ENCODE measurements at regions not wholly inside any gene's neighbourhood (a gene's known extent, or its start where the extent isn't known, plus 50 kb on each side); places are given as distances from the start of the nearest gene placed in this dataset.

DNA sequence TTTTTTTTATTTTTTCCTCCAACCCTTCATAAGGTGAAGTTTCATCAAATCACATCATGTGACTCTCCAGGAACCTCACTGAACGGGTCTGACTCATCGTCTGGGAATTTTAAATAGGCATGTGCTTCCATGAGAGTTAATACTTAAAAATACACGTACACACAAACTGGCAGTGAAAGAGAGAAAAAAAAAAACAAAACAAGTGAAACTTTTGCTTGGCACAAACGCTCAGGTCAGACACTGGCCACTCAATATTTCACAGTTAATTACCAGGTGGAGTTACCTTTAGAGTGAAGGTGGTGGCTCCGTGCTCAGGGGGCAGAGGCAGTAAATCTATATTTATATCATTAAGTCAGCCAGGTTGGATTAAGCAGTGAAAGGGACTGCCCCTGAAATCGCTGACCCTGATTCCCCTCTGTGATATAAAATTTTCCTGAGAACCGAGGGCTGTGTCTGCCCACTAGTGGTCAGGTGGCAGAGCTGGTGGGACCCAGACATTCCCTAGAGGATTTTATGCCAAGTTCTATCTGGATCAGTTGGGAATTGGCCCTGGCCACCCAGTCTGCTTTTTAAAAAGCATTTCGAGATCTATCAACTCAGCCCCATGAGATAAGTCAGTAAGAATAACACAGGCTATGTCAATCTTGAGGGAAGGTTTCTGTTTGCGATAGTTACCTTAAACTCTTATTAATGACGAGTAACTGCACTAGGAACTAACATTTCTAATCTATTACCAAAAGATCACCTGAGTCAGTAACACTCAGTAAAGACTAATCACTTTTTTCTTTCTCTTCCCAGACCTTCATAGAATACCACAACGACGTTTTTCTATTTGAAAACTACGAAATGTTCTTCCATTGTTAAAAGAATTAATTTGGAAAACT is 259.1 kb downstream of the HDGFL1 start:
- peaks cover 52% of the 10 kb centered on the region for H3K9me3 ChIP-seq (ENCODE audit: low read length)
- no peak overlapping the region for H3K4me3 ChIP-seq (replicated peaks in 1 of 3; ENCODE audit: insufficient read depth in 1 of 3, low read depth in 2 of 3, low read length in 3 of 3)
- FAIRE-seq (no peak), DNase-seq (ENCODE audit: low spot score) (peak; percentile 39), ATAC-seq (peak; percentile 72)
- H3K27me3 ChIP-seq (ENCODE audit: control insufficient read depth in 1 of 2, insufficient read depth in 2 of 2, low read length in 2 of 2), result no peaks in the 10 kb centered on the region
- no peak overlapping the region for H3K27ac ChIP-seq (ENCODE audit: extremely low read length, insufficient read depth, low read length)
- no TSS peak for BruUV-seq (replicated peaks)
- POLR2A ChIA-PET, result no interaction called here
- TF ChIP-seq SMC3 (IDR thresholded peaks at IDR 0.05; ENCODE audit: low read length) (peak; percentile 29; the same call in 1 of the 2 replicates), STAG1 (CRISPR knock-in tag; IDR thresholded peaks at IDR 0.05) (peak; percentile 51), THYN1 (CRISPR knock-in tag; IDR thresholded peaks at IDR 0.05; ENCODE audit: borderline replicate concordance, low read depth) (no peak)
- TF ChIP-seq, protein P1, sequence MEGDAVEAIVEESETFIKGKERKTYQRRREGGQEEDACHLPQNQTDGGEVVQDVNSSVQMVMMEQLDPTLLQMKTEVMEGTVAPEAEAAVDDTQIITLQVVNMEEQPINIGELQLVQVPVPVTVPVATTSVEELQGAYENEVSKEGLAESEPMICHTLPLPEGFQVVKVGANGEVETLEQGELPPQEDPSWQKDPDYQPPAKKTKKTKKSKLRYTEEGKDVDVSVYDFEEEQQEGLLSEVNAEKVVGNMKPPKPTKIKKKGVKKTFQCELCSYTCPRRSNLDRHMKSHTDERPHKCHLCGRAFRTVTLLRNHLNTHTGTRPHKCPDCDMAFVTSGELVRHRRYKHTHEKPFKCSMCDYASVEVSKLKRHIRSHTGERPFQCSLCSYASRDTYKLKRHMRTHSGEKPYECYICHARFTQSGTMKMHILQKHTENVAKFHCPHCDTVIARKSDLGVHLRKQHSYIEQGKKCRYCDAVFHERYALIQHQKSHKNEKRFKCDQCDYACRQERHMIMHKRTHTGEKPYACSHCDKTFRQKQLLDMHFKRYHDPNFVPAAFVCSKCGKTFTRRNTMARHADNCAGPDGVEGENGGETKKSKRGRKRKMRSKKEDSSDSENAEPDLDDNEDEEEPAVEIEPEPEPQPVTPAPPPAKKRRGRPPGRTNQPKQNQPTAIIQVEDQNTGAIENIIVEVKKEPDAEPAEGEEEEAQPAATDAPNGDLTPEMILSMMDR (CRISPR knock-in tag; IDR thresholded peaks at IDR 0.05), result peak; percentile 50
- H3K79me2 ChIP-seq (ENCODE audit: insufficient read depth, low read length), result no peaks in the 10 kb centered on the region
- intact Hi-C loops (cut with micrococcal nuclease; ENCODE audit: unreplicated experiment), result loop anchor here (5.0 kb wide), 1 partner anchor 891 kb away; no protein-coding TSS in a partner anchor
- 8% methylated on average over 13 of the region's 13 CpGs for WGBS (ENCODE audit: low lambda C conversion rate)
- no peaks in the 10 kb centered on the region for H3K36me3 ChIP-seq (replicated peaks in 1 of 2; ENCODE audit: control insufficient read depth in 1 of 2, insufficient read depth in 2 of 2, low read length in 2 of 2)
- in situ Hi-C loops (cut with HindIII; ENCODE audit: extremely low pct_ligation_motif_present, low pct_unique_long_range_greater_than_20kb), result no loop called here
- CTCF ChIA-PET (ENCODE audit: low intra/inter-chr PET ratio, low total read pairs), result no interaction called here
- H2AFZ ChIP-seq (ENCODE audit: low read length), result no peak overlapping the region
- no peaks in the 10 kb centered on the region for H4K20me1 ChIP-seq (ENCODE audit: insufficient read depth, low read length)
- no peak overlapping the region for H3K4me2 ChIP-seq (ENCODE audit: low read depth, low read length)
- H3K9ac ChIP-seq (ENCODE audit: insufficient read depth, low read depth, low read length), result no peak overlapping the region
- H3K4me1 ChIP-seq (ENCODE audit: insufficient read depth, low read length), result no peaks in the 10 kb centered on the region

DNA sequence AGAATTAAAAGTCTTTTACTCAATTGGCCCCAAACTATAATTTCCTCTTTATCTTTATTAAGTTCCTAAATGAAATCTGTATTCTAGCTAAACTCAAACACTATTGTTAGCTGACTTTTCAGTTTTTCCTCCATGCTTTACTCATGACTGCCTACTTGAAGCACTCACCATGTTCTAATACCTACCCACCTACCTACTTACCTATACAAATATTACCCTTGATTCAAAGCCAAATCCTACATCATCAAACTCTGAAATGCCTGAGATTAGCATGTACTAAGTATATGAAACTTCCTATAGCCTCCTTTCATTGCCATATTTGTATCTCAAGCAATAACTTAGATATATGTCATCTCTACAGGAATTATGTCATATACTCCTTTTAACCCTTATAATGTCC is 259.7 kb downstream of the HDGFL1 start:
- intact Hi-C loops (cut with micrococcal nuclease; ENCODE audit: unreplicated experiment) (loop anchor here (5.0 kb wide), 1 partner anchor 892 kb away; no protein-coding TSS in a partner anchor), in situ Hi-C loops (cut with HindIII; ENCODE audit: extremely low pct_ligation_motif_present, low pct_unique_long_range_greater_than_20kb) (no loop called here)
- no peak for DNase-seq (ENCODE audit: low spot score)
- POLR2A ChIA-PET, result no interaction called here
- Histone ChIP-seq H3K27ac (ENCODE audit: extremely low read length, insufficient read depth, low read length) (no peak overlapping the region), H2AFZ (ENCODE audit: low read length) (no peak overlapping the region), H3K4me3 (replicated peaks in 1 of 3; ENCODE audit: insufficient read depth in 1 of 3, low read depth in 2 of 3, low read length in 3 of 3) (no peak overlapping the region), H3K4me1 (ENCODE audit: insufficient read depth, low read length) (no peaks in the 10 kb centered on the region), H3K27me3 (ENCODE audit: control insufficient read depth in 1 of 2, insufficient read depth in 2 of 2, low read length in 2 of 2) (no peaks in the 10 kb centered on the region), H3K4me2 (ENCODE audit: low read depth, low read length) (no peak overlapping the region), H3K79me2 (ENCODE audit: insufficient read depth, low read length) (no peaks in the 10 kb centered on the region), H3K9ac (ENCODE audit: insufficient read depth, low read depth, low read length) (no peak overlapping the region), H3K9me3 (ENCODE audit: low read length) (peaks cover 53% of the 10 kb centered on the region), H3K36me3 (replicated peaks in 1 of 2; ENCODE audit: control insufficient read depth in 1 of 2, insufficient read depth in 2 of 2, low read length in 2 of 2) (no peaks in the 10 kb centered on the region), H4K20me1 (ENCODE audit: insufficient read depth, low read length) (no peaks in the 10 kb centered on the region)
- FAIRE-seq, result no peak
- ATAC-seq, result no peak
- BruUV-seq (replicated peaks), result no TSS peak
- CTCF ChIA-PET (ENCODE audit: low intra/inter-chr PET ratio, low total read pairs), result no interaction called here
- TF ChIP-seq MAF1 (CRISPR knock-in tag; IDR thresholded peaks at IDR 0.05; ENCODE audit: borderline replicate concordance) (no peak), TBL1XR1 (IDR thresholded peaks at IDR 0.05; ENCODE audit: borderline replicate concordance, low read length, partially characterized antibody) (no peak), PRMT3 (CRISPR knock-in tag; IDR thresholded peaks at IDR 0.05; ENCODE audit: borderline replicate concordance, low read depth) (no peak), ARID4A (CRISPR knock-in tag; IDR thresholded peaks at IDR 0.05; ENCODE audit: borderline replicate concordance) (no peak), ZNF556 (CRISPR knock-in tag; IDR thresholded peaks at IDR 0.05; ENCODE audit: borderline replicate concordance) (no peak)
- TF ChIP-seq, protein P2, sequence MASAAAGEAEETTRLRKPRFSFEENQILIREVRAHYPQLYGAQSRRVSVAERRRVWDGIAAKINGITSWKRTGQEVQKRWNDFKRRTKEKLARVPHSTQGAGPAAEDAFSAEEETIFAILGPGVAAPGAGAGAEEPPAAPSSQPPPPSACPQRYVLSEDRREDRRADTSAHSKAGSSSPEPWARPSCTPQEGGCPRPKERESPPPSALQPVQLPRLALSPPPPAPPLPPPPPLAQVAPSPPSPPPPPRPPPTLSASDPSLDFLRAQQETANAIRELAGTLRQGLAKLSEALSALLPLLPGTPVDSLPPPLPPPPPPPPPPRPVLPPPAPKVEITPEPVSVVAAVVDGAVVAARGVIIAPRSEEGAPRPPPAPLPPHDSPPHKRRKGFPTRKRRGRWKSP (CRISPR knock-in tag; IDR thresholded peaks at IDR 0.05), result no peak

Measured in HepG2 (cell line).